MM.1S (cell line): ENCODE measurements at regions not wholly inside any gene's neighbourhood (a gene's known extent, or its start where the extent isn't known, plus 50 kb on each side); places are given as distances from the start of the nearest gene placed in this dataset.

Source experiments
- DNase-seq: peaks from one replicate; pipeline ENCODE4 v3.0.0-alpha.2; 2015
- H2AFZ ChIP-seq: fragments of 300-600 bp; sonication (generic); 2 replicates; pipeline ENCODE4 v1.6.0; 2016; ENCODE audit warnings: antibody characterized with exemption, low read length
- H3F3A ChIP-seq: fragments of 300-600 bp; sonication (generic); 2 replicates; pipeline ENCODE4 v1.6.1; 2016; ENCODE audit warnings: mild to moderate bottlenecking, antibody characterized with exemption, low read length, moderate library complexity, mixed read lengths; ENCODE audit not compliant: insufficient read depth
- H3K27ac ChIP-seq: fragments of 300-600 bp; sonication (generic); 2 replicates; pipeline ENCODE4 v1.5.1; 2016; ENCODE audit warnings: mild to moderate bottlenecking, low read length
- H3K27me3 ChIP-seq: fragments of 300-600 bp; sonication (generic); replicated peaks from 2 replicates; pipeline ENCODE4 v1.6.0; 2016; ENCODE audit warnings: low read length; ENCODE audit not compliant: insufficient read depth
- H3K36me3 ChIP-seq: fragments of 300-600 bp; sonication (generic); replicated peaks from 2 replicates; pipeline ENCODE4 v1.6.1; 2016; ENCODE audit warnings: mild to moderate bottlenecking, low read length, mixed read lengths; ENCODE audit not compliant: insufficient read depth
- H3K4me1 ChIP-seq: fragments of 300-600 bp; sonication (generic); 2 replicates; pipeline ENCODE4 v1.6.1; 2016; ENCODE audit warnings: low read length, mixed read lengths
- H3K4me2 ChIP-seq: fragments of 300-600 bp; sonication (generic); 2 replicates; pipeline ENCODE4 v1.6.0; 2016; ENCODE audit warnings: low read depth, low read length
- H3K4me3 ChIP-seq: fragments of 300-600 bp; sonication (generic); 2 replicates; pipeline ENCODE4 v1.5.1; 2016; ENCODE audit warnings: low read length, mixed read lengths
- H3K79me2 ChIP-seq: fragments of 300-600 bp; sonication (generic); 2 replicates; pipeline ENCODE4 v1.6.1; 2016; ENCODE audit warnings: mixed run types, low read length, mixed read lengths
- H3K9ac ChIP-seq: fragments of 300-600 bp; sonication (generic); 2 replicates; pipeline ENCODE4 v1.6.1; 2016; ENCODE audit warnings: low read length, mixed read lengths
- H3K9me2 ChIP-seq: fragments of 300-600 bp; sonication (generic); replicated peaks from 2 replicates; pipeline ENCODE4 v1.6.1; 2016; ENCODE audit warnings: mild to moderate bottlenecking, low read length, mixed read lengths; ENCODE audit not compliant: insufficient read depth
- H3K9me3 ChIP-seq: fragments of 300-600 bp; sonication (generic); replicated peaks from 2 replicates; pipeline ENCODE4 v1.6.1; 2016; ENCODE audit warnings: mild to moderate bottlenecking, low read length, mixed read lengths; ENCODE audit not compliant: insufficient read depth
- H4K20me1 ChIP-seq: fragments of 300-600 bp; sonication (generic); 2 replicates; pipeline ENCODE4 v1.6.1; 2016; ENCODE audit warnings: mild to moderate bottlenecking, low read length, moderate library complexity, mixed read lengths; ENCODE audit not compliant: insufficient read depth
- CTCF ChIP-seq: fragments of 300-600 bp; sonication (generic); IDR thresholded peaks from 2 replicates; pipeline ENCODE4 v1.5.1; 2016; ENCODE audit warnings: antibody characterized with exemption, low read length, mixed read lengths
- EZH2 ChIP-seq: fragments of 300-600 bp; sonication (generic); optimal IDR thresholded peaks from 2 replicates; pipeline ENCODE3; 2017; ENCODE audit warnings: low read depth, mild to moderate bottlenecking, antibody characterized with exemption, low read length, mixed read lengths
- EZH2phosphoT487 ChIP-seq: fragments of 300-600 bp; sonication (generic); IDR thresholded peaks from 2 replicates; pipeline ENCODE4 v1.6.1; 2018; ENCODE audit warnings: antibody characterized with exemption, low read length

- H4K20me1 ChIP-seq: no peaks in the 10 kb centered on the region
- H3K36me3 ChIP-seq: no peaks in the 10 kb centered on the region
- H3K4me1 ChIP-seq: peaks cover 22% of the 10 kb centered on the region
- H3K27ac ChIP-seq: no peak overlapping the region
- no peaks in the 10 kb centered on the region for H3K27me3 ChIP-seq
- H3K4me2 ChIP-seq: no peak overlapping the region
- TF ChIP-seq EZH2phosphoT487: no peak
- no peak for TF ChIP-seq EZH2
- TF ChIP-seq CTCF: no peak
- peaks cover 22% of the 10 kb centered on the region for H3F3A ChIP-seq
- no peak overlapping the region for H2AFZ ChIP-seq
- no peak overlapping the region for H3K4me3 ChIP-seq
- DNase-seq: no peak
- no peaks in the 10 kb centered on the region for H3K9me2 ChIP-seq
- no peak overlapping the region for H3K9ac ChIP-seq
- H3K9me3 ChIP-seq: no peaks in the 10 kb centered on the region
- peaks cover 47% of the 10 kb centered on the region for H3K79me2 ChIP-seq
These were observed 52.3 kb upstream of the TIAM1 start for GRCh38 chr21:31396399-31396798.

- H3K27me3 ChIP-seq: no peaks in the 10 kb centered on the region
- no peaks in the 10 kb centered on the region for H3K9me3 ChIP-seq
- peaks cover 22% of the 10 kb centered on the region for H3F3A ChIP-seq
- TF ChIP-seq EZH2phosphoT487 (no peak), CTCF (no peak), EZH2 (no peak)
- DNase-seq: no peak
- H3K4me3 ChIP-seq: no peak overlapping the region
- peaks cover 45% of the 10 kb centered on the region for H3K79me2 ChIP-seq
- H3K36me3 ChIP-seq: no peaks in the 10 kb centered on the region
- H4K20me1 ChIP-seq: no peaks in the 10 kb centered on the region
- no peaks in the 10 kb centered on the region for H3K9me2 ChIP-seq
- no peak overlapping the region for H3K4me2 ChIP-seq
- H3K9ac ChIP-seq: no peak overlapping the region
- peaks cover 22% of the 10 kb centered on the region for H3K4me1 ChIP-seq
- no peak overlapping the region for H2AFZ ChIP-seq
- no peak overlapping the region for H3K27ac ChIP-seq
These were observed 51.7 kb upstream of the TIAM1 start for GRCh38 chr21:31395791-31396190.

GRCh38 chr21:31395268-31395667 lies 51.2 kb upstream of the TIAM1 start:
- peaks cover 42% of the 10 kb centered on the region for H3K79me2 ChIP-seq
- no peak overlapping the region for H3K9ac ChIP-seq
- H3K4me3 ChIP-seq: no peak overlapping the region
- H3K4me1 ChIP-seq: peaks cover 22% of the 10 kb centered on the region
- no peak overlapping the region for H2AFZ ChIP-seq
- no peaks in the 10 kb centered on the region for H3K27me3 ChIP-seq
- DNase-seq: no peak
- H3K9me2 ChIP-seq: no peaks in the 10 kb centered on the region
- no peak overlapping the region for H3K27ac ChIP-seq
- H3K4me2 ChIP-seq: no peak overlapping the region
- no peaks in the 10 kb centered on the region for H4K20me1 ChIP-seq
- H3K9me3 ChIP-seq: no peaks in the 10 kb centered on the region
- H3K36me3 ChIP-seq: no peaks in the 10 kb centered on the region
- H3F3A ChIP-seq: peaks cover 22% of the 10 kb centered on the region
- TF ChIP-seq EZH2phosphoT487 (no peak), CTCF (no peak), EZH2 (no peak)
